ENCODE measurements at regions not wholly inside any gene's neighbourhood (a gene's known extent, or its start where the extent isn't known, plus 50 kb on each side); places are given as distances from the start of the nearest gene placed in this dataset.
"Not testable (repeated sequence)": the region's sequence is repeated elsewhere in the genome, so short reads cannot be mapped to it uniquely, and the experiment has no call there.

GRCh38 chr5:56732121-56732520 is 83.2 kb upstream of the MAP3K1 start:
- no peak for DNase-seq (ENCODE audit: low read depth)

- not testable (repeated sequence) for DNase-seq (ENCODE audit: low read depth)
Measured at GRCh38 chr5:56731473-56731872, 83.9 kb upstream of the MAP3K1 start.

GRCh38 chr5:56729488-56729887 is 85.9 kb upstream of the MAP3K1 start:
- DNase-seq (ENCODE audit: low read depth), result no peak

- DNase-seq (ENCODE audit: low read depth), result no peak
Measured at GRCh38 chr5:56725711-56726411, 89.5 kb upstream of the MAP3K1 start.

GRCh38 chr5:56724857-56725256 is 90.5 kb upstream of the MAP3K1 start:
- DNase-seq (ENCODE audit: low read depth), result not testable (repeated sequence)

GRCh38 chr5:56722317-56722716 is 93.0 kb upstream of the MAP3K1 start:
- DNase-seq (ENCODE audit: low read depth), result no peak

- DNase-seq (ENCODE audit: low read depth), result no peak
Measured at GRCh38 chr5:56717253-56717987, 97.9 kb upstream of the MAP3K1 start.

GRCh38 chr5:56715986-56716385 is 99.4 kb upstream of the MAP3K1 start:
- no peak for DNase-seq (ENCODE audit: low read depth)

GRCh38 chr5:56712895-56713591 is 102.3 kb upstream of the MAP3K1 start:
- DNase-seq (ENCODE audit: low read depth), result no peak

GRCh38 chr5:56710826-56711590 is 104.3 kb upstream of the MAP3K1 start:
- no peak for DNase-seq (ENCODE audit: low read depth)

GRCh38 chr5:56706504-56706903 is 108.8 kb upstream of the MAP3K1 start:
- DNase-seq (ENCODE audit: low read depth), result no peak

GRCh38 chr5:56705217-56705616 is 110.1 kb upstream of the MAP3K1 start:
- DNase-seq (ENCODE audit: low read depth), result no peak

GRCh38 chr5:56703952-56704351 is 111.4 kb upstream of the MAP3K1 start:
- no peak for DNase-seq (ENCODE audit: low read depth)

- DNase-seq (ENCODE audit: low read depth), result no peak
Measured at GRCh38 chr5:56700711-56701110, 114.6 kb upstream of the MAP3K1 start.

GRCh38 chr5:56699538-56699937 is 115.8 kb upstream of the MAP3K1 start:
- no peak for DNase-seq (ENCODE audit: low read depth)

GRCh38 chr5:56698463-56699381 is 116.6 kb upstream of the MAP3K1 start:
- no peak for DNase-seq (ENCODE audit: low read depth)

- peak; percentile 82 for DNase-seq (ENCODE audit: low read depth)
Measured at GRCh38 chr5:56696900-56697299, 118.4 kb upstream of the MAP3K1 start.

GRCh38 chr5:56693220-56693579 is 122.1 kb upstream of the MAP3K1 start:
- no peak for DNase-seq (ENCODE audit: low read depth)

GRCh38 chr5:56692359-56693219 is 122.8 kb upstream of the MAP3K1 start:
- DNase-seq (ENCODE audit: low read depth), result no peak

GRCh38 chr5:56688402-56688801 is 126.9 kb upstream of the MAP3K1 start:
- no peak for DNase-seq (ENCODE audit: low read depth)
